Fibroblast of skin of left biceps (primary cell): ENCODE measurements at regions not wholly inside any gene's neighbourhood (a gene's known extent, or its start where the extent isn't known, plus 50 kb on each side); places are given as distances from the start of the nearest gene placed in this dataset.
"Not testable (repeated sequence)": the region's sequence is repeated elsewhere in the genome, so short reads cannot be mapped to it uniquely, and the experiment has no call there.

ENCODE experiments used
- DNase-seq, 2 experiments: peaks; one replicate each; pipeline ENCODE4 v3.0.0-alpha.2; 2013; ENCODE audit warnings: low read depth in 2 of 2

DNA sequence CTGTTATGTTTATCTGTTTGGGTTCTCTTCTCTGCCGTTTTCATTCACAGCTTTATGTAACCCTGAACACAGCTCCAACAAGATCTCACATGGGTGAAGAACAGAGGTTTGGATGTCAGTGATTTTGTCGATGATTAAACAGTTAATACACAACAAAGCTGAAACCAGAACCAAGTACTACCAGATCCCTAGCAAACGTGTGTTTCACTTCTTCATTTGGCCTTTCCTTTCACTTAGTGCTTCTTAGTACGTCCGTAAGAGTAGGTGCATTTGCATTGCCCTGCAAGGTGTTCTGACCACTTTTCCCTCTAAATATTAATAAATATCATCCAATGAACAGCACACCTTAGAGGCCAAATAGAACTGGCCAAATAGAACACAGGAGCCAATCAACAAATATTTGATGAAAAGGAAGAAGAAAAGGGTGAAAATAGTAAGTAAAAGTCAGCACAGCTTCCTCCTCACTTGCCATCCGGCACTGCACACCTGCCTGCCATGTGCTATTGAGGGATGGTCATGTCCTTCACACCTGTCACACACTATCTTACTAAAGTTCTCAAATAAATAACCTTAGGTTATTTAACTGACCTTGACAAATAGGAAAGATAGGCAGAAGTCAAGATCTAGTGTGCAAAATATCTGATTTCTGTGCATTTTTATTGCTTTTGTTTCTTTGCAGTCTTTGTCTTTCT lies 252.6 kb upstream of the ANKRD30A start:
- DNase-seq: no peak

DNA sequence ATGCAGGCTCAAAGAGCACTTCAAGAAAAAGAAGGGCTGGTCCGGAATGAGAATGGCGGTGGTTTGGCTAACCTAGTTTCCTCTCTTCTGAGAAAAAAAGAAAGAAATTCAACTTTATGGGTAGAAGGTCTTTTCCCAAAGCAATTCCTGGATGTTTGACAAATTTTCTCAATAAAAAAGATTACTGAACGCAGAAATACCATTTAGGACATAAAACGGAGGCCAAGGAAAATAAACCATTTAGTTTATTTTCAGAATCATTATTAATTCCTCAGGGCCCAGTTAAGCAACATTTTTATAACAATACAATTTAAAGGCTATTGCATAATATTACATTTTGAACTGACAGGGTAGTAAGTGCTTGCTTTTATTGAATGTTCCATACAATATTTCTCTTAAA lies 284.6 kb upstream of the ANKRD30A start:
- DNase-seq: no peak

DNA sequence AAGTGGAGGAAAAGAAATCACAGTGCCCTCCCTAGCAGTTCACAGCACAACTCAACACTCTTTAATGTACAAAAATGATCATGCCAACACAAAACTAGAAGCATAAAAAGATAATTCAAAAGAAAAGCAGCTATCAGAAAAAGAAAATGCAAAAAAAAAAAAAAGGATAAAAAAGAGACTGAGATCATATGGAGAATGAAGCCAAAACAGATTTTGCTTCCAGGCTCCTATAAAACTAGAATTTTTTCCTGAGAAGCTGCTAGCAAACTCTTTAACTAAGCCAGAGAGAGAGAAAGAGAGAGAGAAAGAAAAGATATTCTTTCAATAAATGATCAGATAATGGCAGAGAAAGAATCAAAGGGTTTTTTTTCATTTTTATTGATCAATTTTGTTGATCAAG lies 288.0 kb upstream of the ANKRD30A start:
- DNase-seq: no peak

DNA sequence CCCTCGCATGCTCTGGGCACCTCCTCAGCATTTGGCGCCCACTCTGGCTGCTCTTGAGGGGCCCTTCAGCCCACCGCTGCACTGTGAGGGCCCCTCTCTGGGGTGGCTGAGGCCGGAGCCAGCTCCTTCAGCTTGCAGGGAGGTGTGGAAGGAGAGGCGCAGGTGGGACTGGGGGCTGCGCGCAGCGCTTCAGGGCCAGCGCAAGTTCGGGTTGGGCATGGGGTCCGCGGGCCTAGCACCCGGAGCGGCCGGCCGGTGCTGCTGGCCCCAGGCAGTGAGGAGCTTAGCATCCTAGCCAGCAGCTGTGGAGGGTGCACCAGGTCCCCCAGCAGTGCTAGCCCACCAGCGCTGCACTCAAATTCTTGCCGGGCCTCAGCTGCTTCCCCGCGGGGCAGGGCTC lies 305.6 kb upstream of the ANKRD30A start:
- DNase-seq: no peak

DNA sequence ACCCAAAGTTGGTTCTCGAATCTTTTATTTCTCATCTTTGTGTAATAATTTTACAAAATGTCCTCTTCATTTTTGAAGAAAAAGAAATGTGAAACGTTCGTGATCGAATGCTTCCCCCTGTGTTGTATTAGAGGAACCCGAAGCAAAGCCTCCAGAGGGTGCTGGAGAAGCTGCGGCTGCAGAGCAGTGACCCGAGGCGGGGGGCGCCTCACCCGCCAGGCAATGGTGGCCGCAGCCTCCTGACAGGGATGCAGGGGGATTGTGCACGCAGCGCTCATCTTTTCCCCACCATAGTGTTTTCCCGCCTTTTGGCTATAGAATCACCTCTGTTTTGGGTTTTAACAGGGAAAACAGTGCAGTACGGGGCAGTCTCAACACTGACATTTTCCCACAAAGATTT lies 307.5 kb upstream of the ANKRD30A start:
- DNase-seq: no peak

DNA sequence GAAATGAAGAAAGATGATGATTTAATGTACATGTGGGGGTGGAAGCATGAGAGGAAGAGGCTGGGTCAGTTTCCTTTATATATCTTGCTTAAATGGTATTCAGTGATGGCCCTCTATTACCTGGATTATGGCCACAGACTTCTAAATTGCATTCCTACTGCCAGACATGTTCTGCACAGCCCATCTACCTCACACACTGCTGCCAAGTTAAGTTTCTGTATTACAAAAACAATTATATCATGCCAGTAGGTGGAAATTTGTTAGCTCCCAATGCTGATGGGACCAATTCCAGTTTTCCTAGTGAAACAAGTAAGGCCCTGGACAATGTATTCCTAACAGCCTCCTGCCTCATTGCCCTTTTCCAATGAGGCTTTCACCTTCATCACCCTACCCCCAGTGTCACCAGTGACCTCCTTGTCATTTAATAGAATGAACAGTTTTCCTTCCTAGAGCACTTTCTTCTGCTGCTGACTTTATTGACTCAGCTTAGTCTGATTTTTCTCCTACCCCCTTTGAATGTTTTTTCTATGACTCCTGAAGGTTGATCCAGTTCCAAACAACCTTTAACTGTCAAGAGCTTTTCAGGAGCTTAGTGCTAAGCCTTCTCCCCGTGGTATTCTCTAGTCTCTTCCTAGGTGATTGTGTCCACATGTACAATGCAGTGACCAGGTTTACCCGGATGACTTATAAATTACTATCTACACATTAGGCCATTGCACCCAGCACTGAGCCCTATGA lies 316.6 kb upstream of the ANKRD30A start:
- DNase-seq: no peak

DNA sequence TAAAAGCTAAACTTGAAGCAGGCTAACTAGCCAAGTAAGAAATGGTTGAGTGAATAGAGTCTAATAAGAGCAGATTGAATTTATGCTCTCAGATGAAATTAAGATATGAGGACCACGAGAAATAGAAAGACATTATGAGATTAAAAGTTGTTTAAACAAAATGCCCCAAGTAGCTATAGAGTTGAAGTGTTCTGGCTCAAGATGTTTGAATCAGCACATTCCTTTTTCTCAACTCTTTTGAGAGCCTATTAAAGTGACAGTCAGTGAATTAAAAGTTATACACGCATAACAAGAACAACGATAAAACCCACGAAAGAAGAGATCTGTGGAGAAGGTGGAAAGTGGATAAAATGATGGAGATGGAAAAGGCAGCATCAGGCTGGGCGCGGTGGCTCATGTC lies 322.2 kb upstream of the ANKRD30A start:
- no peak for DNase-seq

DNA sequence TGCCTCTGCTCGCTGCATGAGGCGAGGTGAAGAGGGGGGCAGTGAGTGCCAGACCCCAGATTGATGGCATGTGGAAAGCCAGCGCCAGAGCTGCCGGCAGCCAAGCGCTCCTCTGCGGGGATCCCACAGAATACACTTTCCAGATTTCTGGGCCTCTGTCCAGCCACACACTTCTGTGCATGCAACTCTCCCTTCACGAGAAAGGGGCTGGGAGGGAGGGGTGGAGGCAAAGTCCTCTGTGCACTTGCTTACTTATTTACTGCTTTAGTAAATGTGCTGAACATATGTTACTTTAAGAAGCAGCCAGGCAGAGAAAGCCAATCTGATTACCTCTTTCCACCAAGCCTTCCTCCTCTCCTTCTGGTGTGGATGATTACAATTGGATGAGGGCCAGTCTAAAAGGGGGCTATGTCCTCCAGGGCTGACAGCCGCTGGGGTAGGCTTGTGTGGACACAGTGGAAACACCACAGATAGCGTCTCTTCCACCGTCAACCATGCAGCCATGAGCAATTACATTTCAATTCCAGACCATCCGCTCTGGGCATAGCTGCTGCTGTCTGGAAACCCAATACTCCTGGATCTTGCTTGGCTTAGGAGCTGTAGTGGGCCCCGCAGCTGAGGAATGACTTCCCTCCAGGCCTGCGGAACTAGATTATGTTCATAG lies 322.8 kb upstream of the ANKRD30A start:
- peak; percentile 4 to 10 for DNase-seq

DNA sequence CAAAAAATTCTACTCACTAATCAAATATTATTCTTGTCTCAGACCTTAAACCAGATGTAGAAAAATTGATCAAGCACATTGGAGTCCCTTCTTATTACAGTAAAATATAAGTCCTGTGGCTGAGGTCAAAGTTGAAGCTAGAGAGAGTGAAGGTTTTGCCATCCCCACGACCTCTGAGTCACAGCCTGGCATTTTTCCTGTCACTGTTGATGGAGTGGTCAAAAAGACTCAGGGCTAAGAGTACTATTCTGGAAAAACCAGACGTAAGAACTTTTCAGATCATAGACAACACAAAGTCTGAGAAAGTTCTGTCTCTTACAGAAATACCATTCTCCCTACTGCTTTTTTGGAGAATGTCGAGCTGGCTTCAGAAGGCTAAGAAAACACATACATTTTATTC lies 323.7 kb upstream of the ANKRD30A start:
- DNase-seq: no peak

DNA sequence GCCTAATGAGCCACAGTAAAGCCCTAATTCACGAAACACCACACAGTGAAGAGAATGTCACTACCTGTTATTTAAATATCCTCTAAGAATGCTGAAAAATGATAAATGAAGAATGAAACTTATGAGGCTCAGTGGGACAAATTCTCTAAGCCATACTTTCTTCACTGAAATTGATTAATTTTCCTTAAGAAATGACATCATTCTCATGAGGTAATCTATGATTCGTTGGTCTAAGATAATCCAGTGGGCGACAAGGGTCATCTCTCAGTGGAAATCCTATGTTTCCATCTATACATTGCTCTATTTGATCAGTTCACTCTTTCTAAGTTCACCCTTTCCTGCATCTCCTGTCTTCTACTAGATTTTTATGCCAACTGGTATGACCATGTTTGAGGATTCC lies 330.4 kb upstream of the ANKRD30A start:
- DNase-seq: no peak

DNA sequence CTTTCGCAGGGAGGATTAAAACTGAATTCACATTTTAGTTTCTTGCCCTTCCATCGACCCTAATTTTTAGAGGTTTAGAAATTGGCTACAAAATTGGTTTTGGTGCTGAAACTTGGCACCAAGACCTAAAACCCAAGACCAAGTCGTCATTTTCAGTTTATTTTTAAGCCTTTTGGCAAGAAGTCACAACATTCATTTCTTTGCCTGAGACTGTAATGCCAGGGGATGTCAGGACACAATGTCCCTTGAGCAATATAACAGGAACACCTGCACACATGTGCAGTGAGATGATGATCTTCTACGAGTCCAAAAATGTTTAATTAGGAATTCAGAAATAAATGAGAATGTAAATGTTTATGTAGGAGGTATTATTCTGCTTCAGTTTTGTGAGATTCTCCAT lies 335.4 kb upstream of the ANKRD30A start:
- no peak for DNase-seq

DNA sequence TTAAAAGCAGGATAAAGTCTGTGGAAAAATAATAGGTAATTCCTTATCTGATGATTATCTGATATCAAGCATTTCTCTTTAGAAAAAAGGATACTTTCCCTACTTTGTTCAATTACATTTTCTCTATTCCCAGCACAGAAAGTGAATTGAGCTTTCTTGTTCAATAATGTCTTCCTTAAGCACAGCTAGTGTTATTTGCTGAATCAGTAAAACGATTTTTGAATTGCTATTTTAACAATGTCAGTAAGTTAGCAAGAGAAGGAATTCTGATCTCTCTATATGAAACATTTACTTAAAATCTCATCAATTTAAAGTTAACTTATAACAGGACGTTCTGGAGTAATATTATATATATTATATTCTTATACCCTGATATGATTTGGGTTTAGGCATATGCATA lies 337.2 kb upstream of the ANKRD30A start:
- DNase-seq: no peak

DNA sequence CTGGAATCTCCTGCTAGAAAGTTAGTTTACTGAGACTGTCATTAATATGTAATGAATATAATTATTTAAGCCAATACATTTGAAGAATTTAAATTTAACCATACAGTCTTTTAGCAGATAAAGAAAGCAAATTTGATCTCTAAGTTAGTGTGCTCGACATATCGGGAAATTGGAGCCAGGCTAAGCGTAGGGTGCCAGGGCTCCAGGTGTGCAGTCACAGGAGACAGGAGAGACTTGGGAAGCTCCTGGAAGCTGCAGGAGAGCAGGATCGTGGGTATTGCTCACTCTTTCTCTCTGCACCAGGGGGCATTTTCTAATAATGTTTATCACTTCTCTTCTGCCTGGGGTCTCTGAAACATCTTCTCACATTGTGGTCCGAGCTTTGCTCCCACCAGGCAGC lies 342.0 kb upstream of the ANKRD30A start:
- no peak for DNase-seq

DNA sequence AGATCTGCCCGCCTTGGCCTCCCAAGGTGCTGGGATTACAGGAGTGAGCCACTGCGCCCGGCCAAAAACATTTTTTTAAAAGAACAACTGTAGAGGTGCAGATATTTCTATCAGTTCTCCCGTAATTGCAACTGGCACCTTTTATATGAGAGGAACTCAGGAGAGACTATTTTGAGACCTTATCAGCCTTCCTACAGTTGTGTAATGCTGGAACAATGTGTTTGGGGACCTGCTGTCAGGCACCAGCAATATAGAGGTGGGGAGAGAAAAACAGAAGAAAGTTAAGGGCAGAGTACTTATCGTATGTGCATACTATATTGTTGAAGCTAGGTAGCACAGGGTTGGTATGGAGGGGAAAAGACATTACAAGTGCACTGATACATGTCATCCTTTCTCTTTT lies 343.8 kb upstream of the ANKRD30A start:
- no peak for DNase-seq

DNA sequence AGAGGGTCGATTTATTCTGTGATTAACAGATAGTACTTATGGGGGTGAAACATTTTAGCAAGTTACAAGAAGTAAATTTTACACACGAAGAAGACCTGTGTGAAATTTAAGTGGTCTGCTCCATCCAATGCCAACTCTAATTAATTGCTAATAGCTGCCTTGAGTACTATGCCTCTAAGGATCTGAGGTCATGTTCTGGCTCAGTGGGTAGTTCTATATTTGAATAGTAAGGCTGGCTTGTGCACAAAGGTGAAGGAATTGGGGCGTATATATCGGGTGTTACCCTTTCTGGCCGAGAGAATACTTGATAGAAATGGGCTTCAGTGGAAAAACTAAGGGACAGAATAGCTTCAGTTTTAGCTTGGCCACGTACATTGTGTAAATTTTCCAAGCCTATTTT lies 345.2 kb upstream of the ANKRD30A start:
- DNase-seq: no peak

DNA sequence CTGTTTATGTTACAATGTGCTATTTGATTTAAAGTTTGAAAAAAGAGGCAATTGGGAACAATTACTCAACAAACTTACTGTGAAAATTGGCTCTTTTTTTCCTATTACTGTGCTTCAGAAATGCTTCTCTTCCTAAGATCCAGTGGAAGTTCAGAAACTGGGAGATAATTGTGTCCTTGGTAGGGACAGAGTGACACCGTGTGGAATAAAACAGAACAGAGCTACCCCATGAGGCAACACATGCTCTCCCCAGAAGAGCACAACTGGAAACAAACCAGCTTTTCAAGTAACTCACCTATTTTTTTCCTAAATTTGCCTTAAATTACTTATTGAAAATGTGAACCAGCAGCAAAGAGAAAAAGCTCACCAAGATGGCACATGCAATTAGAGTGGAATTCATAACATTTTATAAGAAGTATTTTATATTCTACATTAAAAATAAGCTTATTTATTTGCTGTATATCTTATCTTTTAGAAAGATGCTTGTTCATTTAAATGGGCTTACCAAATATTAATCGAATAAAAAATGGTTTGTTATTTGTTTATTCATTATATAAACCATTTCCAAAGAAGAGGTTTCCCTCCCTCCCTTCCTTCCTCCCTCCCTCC lies 346.1 kb upstream of the ANKRD30A start:
- DNase-seq: peak; percentile 41 to 47

DNA sequence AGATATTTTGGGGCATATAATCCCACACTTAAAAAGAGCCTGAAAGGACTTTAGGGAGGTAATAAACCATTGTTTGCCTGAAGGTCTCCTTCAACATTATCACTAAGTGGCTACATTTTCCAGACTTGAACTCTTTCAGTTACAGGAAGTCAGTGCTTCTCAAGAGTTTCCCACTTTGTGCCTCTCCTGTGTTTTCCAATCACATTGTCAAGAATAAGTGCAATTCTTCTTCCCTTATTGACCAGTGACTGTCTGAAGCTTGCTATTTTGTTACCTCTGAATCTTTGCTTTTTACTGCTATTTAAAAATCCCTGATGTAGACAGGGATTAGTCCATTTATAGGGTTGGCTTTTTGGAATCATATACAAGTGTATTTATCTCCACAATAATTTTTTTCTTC lies 346.7 kb upstream of the ANKRD30A start:
- DNase-seq: no peak

DNA sequence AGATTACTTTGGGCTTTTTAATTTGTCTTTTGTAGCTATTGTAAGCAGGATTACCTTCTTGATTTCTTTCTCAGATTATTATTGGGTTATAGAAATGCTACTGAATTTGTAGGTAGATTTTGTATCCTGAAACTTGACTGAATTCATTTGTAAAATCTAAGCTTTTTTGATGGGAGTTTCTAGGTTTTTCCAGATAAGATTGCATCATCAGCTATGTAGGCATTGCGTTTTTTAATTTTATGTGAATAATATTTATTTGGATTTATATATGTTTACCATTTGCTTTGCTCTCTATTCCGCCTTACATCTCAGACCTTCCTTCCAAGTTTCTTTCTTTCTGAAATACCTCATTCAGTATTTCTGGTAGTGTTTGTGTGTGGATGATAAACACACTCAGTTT lies 351.7 kb upstream of the ANKRD30A start:
- no peak for DNase-seq

DNA sequence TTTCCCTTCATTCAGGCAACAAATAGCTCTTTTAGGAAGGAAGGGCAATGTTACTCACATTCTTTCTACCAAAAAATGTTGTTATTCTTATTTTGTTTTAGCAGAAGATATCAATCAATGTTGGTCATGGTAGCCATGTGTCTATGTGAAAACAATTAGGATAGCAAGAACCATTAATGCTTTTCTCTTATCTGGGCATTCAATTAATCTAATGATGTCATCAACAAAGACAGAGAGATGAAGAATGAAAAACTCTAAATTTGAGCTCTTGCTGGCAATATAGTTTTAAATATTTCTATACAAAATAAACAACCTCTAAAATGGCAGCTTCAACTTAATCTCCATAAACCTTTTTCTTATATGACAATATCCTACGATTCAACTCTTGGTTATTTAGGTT lies 353.7 kb upstream of the ANKRD30A start:
- DNase-seq: no peak

DNA sequence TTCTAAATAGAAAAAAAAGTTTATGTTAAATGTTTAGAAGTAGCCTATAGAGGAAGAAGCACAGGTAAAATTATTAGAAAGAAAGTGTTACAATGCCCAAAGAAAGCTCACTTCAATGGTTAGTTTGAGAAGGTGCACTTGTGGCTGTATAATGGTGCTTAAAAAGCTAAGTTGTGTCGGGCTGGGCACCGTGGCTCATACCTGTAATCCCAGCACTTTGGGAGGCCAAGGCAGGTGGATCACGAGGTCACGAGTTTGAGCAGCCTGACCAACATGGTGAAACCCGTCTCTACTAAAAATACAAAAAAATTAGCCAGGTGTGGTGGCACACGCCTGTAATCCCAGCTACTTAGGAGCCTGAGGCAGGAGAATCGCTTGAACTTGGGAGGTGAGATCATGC lies 355.7 kb upstream of the ANKRD30A start:
- not testable (repeated sequence) for DNase-seq

DNA sequence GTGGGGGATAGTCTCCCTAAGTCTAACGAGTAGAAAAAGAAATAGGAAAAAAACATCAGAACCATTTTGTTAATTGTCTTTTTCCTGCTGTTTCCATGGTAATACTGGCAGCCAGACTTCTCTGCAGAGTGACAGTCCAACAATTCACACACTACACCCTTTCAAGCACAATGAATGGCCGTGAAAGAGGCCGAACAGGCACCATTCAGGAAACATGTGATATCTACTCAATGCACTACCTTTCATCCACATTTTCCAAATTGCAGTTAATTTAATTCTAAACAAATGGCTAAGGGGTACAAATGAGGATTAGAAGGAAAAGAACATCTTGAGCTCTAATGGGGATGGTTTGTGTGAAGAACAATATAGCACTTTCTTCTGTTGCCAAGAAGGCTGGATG lies 358.5 kb upstream of the ANKRD30A start:
- no peak for DNase-seq

DNA sequence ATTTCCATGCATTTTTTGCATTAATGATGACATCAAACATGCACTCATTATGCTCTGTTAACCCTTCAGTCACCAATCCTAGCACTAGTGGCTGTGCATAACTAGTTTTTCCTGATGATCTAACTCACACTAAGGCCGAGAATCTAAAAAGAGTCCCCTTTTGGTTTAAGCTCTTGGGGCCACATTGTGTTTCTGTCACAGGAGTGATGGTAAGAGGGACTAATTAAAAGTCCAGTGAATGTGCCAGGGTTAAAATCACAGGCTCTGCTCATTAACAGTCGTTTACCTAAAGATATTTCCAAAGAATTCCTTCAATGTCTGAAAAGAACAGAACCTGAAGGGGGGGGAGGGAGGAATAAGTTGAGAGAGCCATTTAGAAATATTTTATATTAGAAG lies 359.0 kb upstream of the ANKRD30A start:
- DNase-seq: no peak
